Stomach (tissue), 4 donors: ENCODE measurements at regions not wholly inside any gene's neighbourhood (a gene's known extent, or its start where the extent isn't known, plus 50 kb on each side); places are given as distances from the start of the nearest gene placed in this dataset.

ENCODE experiments used
- EP300 ChIP-seq: sonication (generic); formaldehyde crosslinking; IDR thresholded peaks from one replicate; pipeline ENCODE4 v1.6.1; 2017; ENCODE audit warnings: antibody characterized with exemption
- POLR2A ChIP-seq, 4 donors: fragments of 450-650 bp; IDR thresholded peaks; one replicate each; pipeline ENCODE4 v1.6.1; 2016; ENCODE audit warnings: antibody characterized with exemption in 4 of 4, control low read depth in 2 of 4, mild to moderate bottlenecking in 1 of 4, moderate library complexity in 1 of 4
- POLR2AphosphoS5 ChIP-seq, 3 donors: sonication (generic); formaldehyde crosslinking; IDR thresholded peaks; one replicate each; pipeline ENCODE4 v1.6.1; 2016; ENCODE audit warnings: antibody characterized with exemption in 3 of 3
- TF ChIP-seq, protein P1 (sequence below), 7 experiments: fragments of 450-650 bp in 4 of 7; fragments of 200-600 bp in 3 of 7; sonication (generic) in 3 of 7; IDR thresholded peaks; one replicate each; pipeline ENCODE4 v1.5.1; 2016 to 2019; ENCODE audit warnings: antibody characterized with exemption in 7 of 7, control low read depth in 2 of 7, mild to moderate bottlenecking in 1 of 7

DNA sequence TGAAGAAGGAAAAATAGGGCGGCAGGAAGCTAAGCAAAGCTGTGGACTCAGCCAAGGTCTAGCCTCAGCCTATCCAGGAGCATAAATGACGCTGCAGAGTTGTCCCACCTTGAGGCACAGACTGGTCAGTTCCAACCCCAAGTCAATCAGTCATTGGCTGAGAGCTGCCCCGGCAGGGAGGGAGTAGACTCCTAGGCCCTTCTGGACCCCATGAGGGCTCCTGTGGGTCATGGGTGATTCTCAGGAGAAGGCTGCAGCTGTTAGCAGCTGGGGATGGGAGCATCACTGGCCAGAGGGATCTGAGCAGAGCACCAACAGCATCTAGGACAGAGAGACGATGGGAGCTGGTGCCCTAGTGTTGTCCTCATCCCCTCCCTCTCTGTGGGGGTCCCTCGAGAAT is 51.8 kb upstream of the ESRRB start:
- TF ChIP-seq, protein P1, sequence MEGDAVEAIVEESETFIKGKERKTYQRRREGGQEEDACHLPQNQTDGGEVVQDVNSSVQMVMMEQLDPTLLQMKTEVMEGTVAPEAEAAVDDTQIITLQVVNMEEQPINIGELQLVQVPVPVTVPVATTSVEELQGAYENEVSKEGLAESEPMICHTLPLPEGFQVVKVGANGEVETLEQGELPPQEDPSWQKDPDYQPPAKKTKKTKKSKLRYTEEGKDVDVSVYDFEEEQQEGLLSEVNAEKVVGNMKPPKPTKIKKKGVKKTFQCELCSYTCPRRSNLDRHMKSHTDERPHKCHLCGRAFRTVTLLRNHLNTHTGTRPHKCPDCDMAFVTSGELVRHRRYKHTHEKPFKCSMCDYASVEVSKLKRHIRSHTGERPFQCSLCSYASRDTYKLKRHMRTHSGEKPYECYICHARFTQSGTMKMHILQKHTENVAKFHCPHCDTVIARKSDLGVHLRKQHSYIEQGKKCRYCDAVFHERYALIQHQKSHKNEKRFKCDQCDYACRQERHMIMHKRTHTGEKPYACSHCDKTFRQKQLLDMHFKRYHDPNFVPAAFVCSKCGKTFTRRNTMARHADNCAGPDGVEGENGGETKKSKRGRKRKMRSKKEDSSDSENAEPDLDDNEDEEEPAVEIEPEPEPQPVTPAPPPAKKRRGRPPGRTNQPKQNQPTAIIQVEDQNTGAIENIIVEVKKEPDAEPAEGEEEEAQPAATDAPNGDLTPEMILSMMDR (IDR thresholded peaks at IDR 0.05) = no peak
- TF ChIP-seq POLR2A (IDR thresholded peaks at IDR 0.05) (no peak), EP300 (no peak), POLR2AphosphoS5 (IDR thresholded peaks at IDR 0.05) (no peak)
